B cell (primary cell): ENCODE measurements at regions not wholly inside any gene's neighbourhood (a gene's known extent, or its start where the extent isn't known, plus 50 kb on each side); places are given as distances from the start of the nearest gene placed in this dataset.

Experiments used
- ATAC-seq: fragments of 200-7000 bp; cut with Tn5 transposase; one replicate; pipeline ENCODE4 v1.10.0; 2021; ENCODE audit warnings: low read depth, mild to moderate bottlenecking, moderate number of reproducible peaks, moderate library complexity
- CTCF ChIA-PET: fragments of 350-600 bp; sonication (Branson Sonifier 250); formaldehyde crosslinking; loops from one replicate; lab custom pipeline; 2021; ENCODE audit warnings: antibody characterized with exemption, inconsistent platforms; lab: Charles Lee
- POLR2A ChIA-PET: fragments of 350-600 bp; sonication (Branson Sonifier 250); formaldehyde crosslinking; loops from one replicate; lab custom pipeline; 2021; ENCODE audit warnings: antibody characterized with exemption; lab: Charles Lee
- DNase-seq: peaks from one replicate; pipeline ENCODE4 v3.0.0; 2013
- H2AFZ ChIP-seq: 2 replicates; pipeline ENCODE4 v1.6.1; 2012; ENCODE audit warnings: mild to moderate bottlenecking, low read depth, low read length; ENCODE audit not compliant: insufficient read depth, poor library complexity, severe bottlenecking
- H3K27ac ChIP-seq, 2 donors: 1 replicate in 1 of 2; 2 replicates in 1 of 2; pipeline ENCODE4 v1.5.1; 2012 to 2013; ENCODE audit warnings: low read length in 2 of 2, mild to moderate bottlenecking in 2 of 2, moderate library complexity in 1 of 2
- H3K27me3 ChIP-seq, 4 experiments: fragments of 200-600 bp in 1 of 4; sonication (generic) in 1 of 4; replicated peaks in 1 of 4; 1 replicate in 2 of 4; 2 replicates in 2 of 4; pipeline versions ENCODE4 v1.6.1 to v1.7.0; 2013 to 2016; ENCODE audit warnings: low read length in 3 of 4, mild to moderate bottlenecking in 2 of 4, mixed read lengths in 1 of 4, moderate library complexity in 1 of 4; ENCODE audit not compliant: insufficient read depth in 4 of 4, control insufficient read depth in 3 of 4; ENCODE audit errors: control extremely low read depth in 1 of 4
- H3K36me3 ChIP-seq, 2 experiments: replicated peaks in 1 of 2; 1 replicate in 1 of 2; 2 replicates in 1 of 2; pipeline versions ENCODE4 v1.6.1 to v1.7.1; 2013; ENCODE audit warnings: low read length in 1 of 2; ENCODE audit not compliant: insufficient read depth in 2 of 2, control insufficient read depth in 1 of 2; ENCODE audit errors: control extremely low read depth in 1 of 2, extremely low read depth in 1 of 2
- H3K4me1 ChIP-seq, 2 donors: fragments of 200-600 bp in 1 of 2; sonication (generic) in 1 of 2; 1 replicate in 1 of 2; 2 replicates in 1 of 2; pipeline versions ENCODE4 v1.5.1 to v1.6.1; 2013 to 2017; ENCODE audit warnings: low read length in 2 of 2; ENCODE audit not compliant: control insufficient read depth in 2 of 2, insufficient read depth in 2 of 2
- H3K4me2 ChIP-seq: replicated peaks from 2 replicates; pipeline ENCODE3; 2012; ENCODE audit warnings: mild to moderate bottlenecking, low read depth, low read length; ENCODE audit not compliant: poor library complexity, severe bottlenecking
- H3K4me3 ChIP-seq, 5 experiments: fragments of 200-600 bp in 1 of 5; sonication (generic) in 1 of 5; 1 replicate in 3 of 5; 2 replicates in 2 of 5; pipeline versions ENCODE4 v1.5.1 to v1.7.0; 2011 to 2016; ENCODE audit warnings: low read length in 4 of 5, mild to moderate bottlenecking in 4 of 5, low read depth in 2 of 5, control low read depth in 1 of 5, moderate library complexity in 1 of 5; ENCODE audit not compliant: insufficient read depth in 1 of 5; ENCODE audit errors: control extremely low read depth in 1 of 5, extremely low read depth in 1 of 5
- H3K79me2 ChIP-seq: fragments of 200-600 bp; sonication (generic); one replicate; pipeline ENCODE4 v1.6.0; 2016; ENCODE audit warnings: low read length; ENCODE audit not compliant: control insufficient read depth, insufficient read depth
- H3K9ac ChIP-seq: fragments of 200-600 bp; sonication (generic); 2 replicates; pipeline ENCODE4 v1.6.1; 2017; ENCODE audit warnings: mild to moderate bottlenecking, low read length, moderate library complexity
- H3K9me3 ChIP-seq, 3 donors: one replicate each; pipeline versions ENCODE4 v1.6.1 to v1.7.1; 2013; ENCODE audit warnings: low read length in 2 of 3; ENCODE audit not compliant: control insufficient read depth in 2 of 3, insufficient read depth in 1 of 3; ENCODE audit errors: control extremely low read depth in 1 of 3
- H4K20me1 ChIP-seq: 2 replicates; pipeline ENCODE4 v1.6.0; 2012; ENCODE audit warnings: mild to moderate bottlenecking, low read length; ENCODE audit not compliant: insufficient read depth, control insufficient read depth, poor library complexity, severe bottlenecking
- H3K27ac Mint-ChIP-seq: one replicate; pipeline ENCODE4 v1.8.0; 2021; ENCODE audit warnings: mixed read lengths
- H3K27me3 Mint-ChIP-seq: one replicate; pipeline ENCODE4 v1.8.0; 2021; ENCODE audit warnings: mixed read lengths
- H3K4me1 Mint-ChIP-seq: one replicate; pipeline ENCODE4 v1.8.0; 2021; ENCODE audit warnings: mixed read lengths
- H3K4me3 Mint-ChIP-seq: one replicate; pipeline ENCODE4 v1.8.0; 2021; ENCODE audit warnings: mixed read lengths
- H3K9me3 Mint-ChIP-seq: one replicate; pipeline ENCODE4 v1.8.0; 2022; ENCODE audit warnings: mixed read lengths; ENCODE audit not compliant: insufficient read depth
- EZH2 ChIP-seq: IDR thresholded peaks from 2 replicates; pipeline ENCODE4 v1.6.1; 2012; ENCODE audit warnings: borderline replicate concordance, low read depth, mild to moderate bottlenecking, moderate library complexity, low read length; ENCODE audit not compliant: insufficient read depth, poor library complexity, severe bottlenecking
- WGBS: methylation state at CpG from one replicate; pipeline ENCODE4 v1.1.5; 2013; ENCODE audit warnings: missing lambda C conversion rate; ENCODE audit not compliant: insufficient coverage; 5-methylcytosine and 5-hydroxymethylcytosine counted together
- intact Hi-C: fragments of 100-400 bp; cut with micrococcal nuclease; formaldehyde crosslinking; loops from one replicate; pipeline ENCODE4 v1.10.0; 2022
- TF ChIP-seq, protein P1 (sequence below): fragments of 200-600 bp; IDR thresholded peaks from one replicate; pipeline ENCODE4 v1.8.0; 2022; ENCODE audit warnings: antibody characterized with exemption, mild to moderate bottlenecking

DNA sequence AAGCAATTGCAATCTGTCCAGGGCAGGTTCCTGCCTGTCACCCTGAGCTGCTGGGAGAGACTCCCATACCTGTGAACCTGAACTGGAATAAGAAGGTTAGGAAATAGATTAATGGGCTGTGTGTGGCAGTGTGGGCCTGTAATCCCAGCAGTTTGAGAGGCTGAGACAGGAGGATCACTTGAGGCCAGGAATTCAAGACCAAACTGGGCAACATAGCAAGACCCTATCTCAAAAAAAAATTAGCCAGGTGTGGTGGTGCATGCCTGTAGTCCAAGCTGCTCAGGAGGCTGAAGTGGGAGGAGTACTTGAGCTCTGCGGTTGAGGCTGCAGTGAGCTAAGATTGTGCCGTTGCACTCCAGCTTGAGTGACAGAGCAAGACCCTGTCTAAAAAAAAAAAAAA is 127.7 kb upstream of the DSEL start:
- DNase-seq (no peak), ATAC-seq (no peak)
- Histone ChIP-seq H3K36me3 (no peaks in the 10 kb centered on the region), H2AFZ (no peak overlapping the region), H3K4me1 (no peaks in the 10 kb centered on the region), H3K9me3 (peaks cover 0 to 4% (median 0%) of the 10 kb centered on the region in 3 donors), H3K4me2 (no peak overlapping the region), H3K27ac (no peak overlapping the region), H3K9ac (no peak overlapping the region), H3K4me3 (no peak overlapping the region), H3K27me3 (no peaks in the 10 kb centered on the region), H4K20me1 (no peaks in the 10 kb centered on the region), H3K79me2 (no peaks in the 10 kb centered on the region)
- H3K27me3 Mint-ChIP-seq, result no peaks in the 10 kb centered on the region
- WGBS, result 83% methylated on average over 1 of the region's 2 CpGs
- peaks cover 7% of the 10 kb centered on the region for H3K9me3 Mint-ChIP-seq
- H3K4me1 Mint-ChIP-seq, result no peaks in the 10 kb centered on the region
- intact Hi-C loops, result no loop called here
- H3K27ac Mint-ChIP-seq, result no peak overlapping the region
- H3K4me3 Mint-ChIP-seq, result no peak overlapping the region
- CTCF ChIA-PET, result no interaction called here
- TF ChIP-seq EZH2, result no peak
- TF ChIP-seq, protein P1, sequence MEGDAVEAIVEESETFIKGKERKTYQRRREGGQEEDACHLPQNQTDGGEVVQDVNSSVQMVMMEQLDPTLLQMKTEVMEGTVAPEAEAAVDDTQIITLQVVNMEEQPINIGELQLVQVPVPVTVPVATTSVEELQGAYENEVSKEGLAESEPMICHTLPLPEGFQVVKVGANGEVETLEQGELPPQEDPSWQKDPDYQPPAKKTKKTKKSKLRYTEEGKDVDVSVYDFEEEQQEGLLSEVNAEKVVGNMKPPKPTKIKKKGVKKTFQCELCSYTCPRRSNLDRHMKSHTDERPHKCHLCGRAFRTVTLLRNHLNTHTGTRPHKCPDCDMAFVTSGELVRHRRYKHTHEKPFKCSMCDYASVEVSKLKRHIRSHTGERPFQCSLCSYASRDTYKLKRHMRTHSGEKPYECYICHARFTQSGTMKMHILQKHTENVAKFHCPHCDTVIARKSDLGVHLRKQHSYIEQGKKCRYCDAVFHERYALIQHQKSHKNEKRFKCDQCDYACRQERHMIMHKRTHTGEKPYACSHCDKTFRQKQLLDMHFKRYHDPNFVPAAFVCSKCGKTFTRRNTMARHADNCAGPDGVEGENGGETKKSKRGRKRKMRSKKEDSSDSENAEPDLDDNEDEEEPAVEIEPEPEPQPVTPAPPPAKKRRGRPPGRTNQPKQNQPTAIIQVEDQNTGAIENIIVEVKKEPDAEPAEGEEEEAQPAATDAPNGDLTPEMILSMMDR, result no peak
- POLR2A ChIA-PET, result no interaction called here

DNA sequence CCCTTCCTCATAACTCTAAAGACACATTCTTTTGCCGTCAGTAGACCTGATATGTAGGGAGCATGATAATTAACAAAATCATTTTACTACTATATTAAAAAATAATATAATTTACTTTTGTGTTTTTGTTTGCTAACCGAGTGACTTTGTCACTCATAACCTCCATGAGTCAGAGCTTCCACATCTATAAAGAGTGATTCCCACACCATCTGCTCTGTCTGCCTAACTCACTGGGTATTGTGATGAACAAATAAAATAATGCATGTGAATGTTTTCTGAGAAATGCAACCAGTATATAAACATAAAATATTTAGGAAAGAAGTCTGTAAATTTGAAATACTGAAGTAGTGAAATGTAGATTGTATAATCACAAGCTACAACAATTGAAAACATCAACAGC is 123.4 kb upstream of the DSEL start:
- no peaks in the 10 kb centered on the region for H3K36me3 ChIP-seq
- Mint-ChIP-seq H3K27ac (no peak overlapping the region), H3K4me3 (no peak overlapping the region), H3K9me3 (no peaks in the 10 kb centered on the region), H3K4me1 (no peaks in the 10 kb centered on the region), H3K27me3 (no peaks in the 10 kb centered on the region)
- no peak for ATAC-seq
- TF ChIP-seq, protein P1, result no peak
- no peak for TF ChIP-seq EZH2
- POLR2A ChIA-PET, result no interaction called here
- no peak for DNase-seq
- no peak overlapping the region for H2AFZ ChIP-seq
- no peaks in the 10 kb centered on the region for H3K4me1 ChIP-seq
- no peak overlapping the region for H3K27ac ChIP-seq
- no CpG with 5 or more reads among the region's 2 CpGs for WGBS
- CTCF ChIA-PET, result no interaction called here
- H3K27me3 ChIP-seq, result no peaks in the 10 kb centered on the region
- no peak overlapping the region for H3K4me3 ChIP-seq
- H3K4me2 ChIP-seq, result no peak overlapping the region
- H3K79me2 ChIP-seq, result no peaks in the 10 kb centered on the region
- H3K9me3 ChIP-seq, result peaks cover 0 to 7% (median 0%) of the 10 kb centered on the region in 3 donors
- H3K9ac ChIP-seq, result no peak overlapping the region
- H4K20me1 ChIP-seq, result no peaks in the 10 kb centered on the region
- intact Hi-C loops, result no loop called here
